HG02642 (cell line): ENCODE measurements at regions not wholly inside any gene's neighbourhood (a gene's known extent, or its start where the extent isn't known, plus 50 kb on each side); places are given as distances from the start of the nearest gene placed in this dataset.
"Not testable (repeated sequence)": the region's sequence is repeated elsewhere in the genome, so short reads cannot be mapped to it uniquely, and the experiment has no call there.

Experiments used
- ATAC-seq: cut with Tn5 transposase; IDR thresholded peaks from one replicate; pipeline ENCODE4 v1.9.1; 2021; ENCODE audit warnings: mild to moderate bottlenecking; ENCODE audit not compliant: unreplicated experiment, poor library complexity

- no peak for ATAC-seq
Observed at GRCh38 chr7:79786187-79786586, 332.7 kb upstream of the MAGI2 start.

- ATAC-seq, result no peak
Observed at GRCh38 chr7:79785556-79785955, 332.1 kb upstream of the MAGI2 start.

GRCh38 chr7:79782906-79783305 is 329.4 kb upstream of the MAGI2 start:
- ATAC-seq, result no peak

- ATAC-seq, result no peak
Observed at GRCh38 chr7:79782256-79782655, 328.8 kb upstream of the MAGI2 start.

GRCh38 chr7:79781716-79782115 is 328.2 kb upstream of the MAGI2 start:
- ATAC-seq, result no peak

- no peak for ATAC-seq
Observed at GRCh38 chr7:79778786-79779770, 325.6 kb upstream of the MAGI2 start.

GRCh38 chr7:79775911-79776310 is 322.4 kb upstream of the MAGI2 start:
- ATAC-seq, result no peak

GRCh38 chr7:79774150-79774549 is 320.7 kb upstream of the MAGI2 start:
- ATAC-seq, result no peak

GRCh38 chr7:79770970-79771369 is 317.5 kb upstream of the MAGI2 start:
- no peak for ATAC-seq

GRCh38 chr7:79770063-79770462 is 316.6 kb upstream of the MAGI2 start:
- no peak for ATAC-seq

GRCh38 chr7:79767876-79768560 is 314.6 kb upstream of the MAGI2 start:
- not testable (repeated sequence) for ATAC-seq

GRCh38 chr7:79767192-79767591 is 313.7 kb upstream of the MAGI2 start:
- ATAC-seq, result not testable (repeated sequence)

GRCh38 chr7:79761876-79762429 is 308.5 kb upstream of the MAGI2 start:
- ATAC-seq, result no peak

- not testable (repeated sequence) for ATAC-seq
Observed at GRCh38 chr7:79750941-79751340, 297.5 kb upstream of the MAGI2 start.

- ATAC-seq, result no peak
Observed at GRCh38 chr7:79749856-79750255, 296.4 kb upstream of the MAGI2 start.

GRCh38 chr7:79741684-79742083 is 288.2 kb upstream of the MAGI2 start:
- no peak for ATAC-seq

GRCh38 chr7:79740076-79740475 is 286.6 kb upstream of the MAGI2 start:
- no peak for ATAC-seq

- not testable (repeated sequence) for ATAC-seq
Observed at GRCh38 chr7:79739036-79739709, 285.7 kb upstream of the MAGI2 start.

GRCh38 chr7:79736418-79736817 is 283.0 kb upstream of the MAGI2 start:
- ATAC-seq, result no peak

- ATAC-seq, result no peak
Observed at GRCh38 chr7:79735012-79735411, 281.5 kb upstream of the MAGI2 start.

- ATAC-seq, result no peak
Observed at GRCh38 chr7:79734181-79734580, 280.7 kb upstream of the MAGI2 start.
